Ascending aorta (tissue), 2 donors: ENCODE measurements at regions not wholly inside any gene's neighbourhood (a gene's known extent, or its start where the extent isn't known, plus 50 kb on each side); places are given as distances from the start of the nearest gene placed in this dataset.
"Not testable (repeated sequence)": the region's sequence is repeated elsewhere in the genome, so short reads cannot be mapped to it uniquely, and the experiment has no call there.

Source experiments
- DNase-seq, 2 donors: peaks; one replicate each; pipeline ENCODE4 v3.0.0-alpha.2; 2019; ENCODE audit warnings: low spot score in 2 of 2
- H3K27ac ChIP-seq, 2 donors: fragments of 200-600 bp; sonication (generic); one replicate each; pipeline ENCODE4 v1.5.1; 2016 to 2017; ENCODE audit warnings: mild to moderate bottlenecking in 1 of 2
- H3K27me3 ChIP-seq: fragments of 200-600 bp; sonication (generic); one replicate; pipeline ENCODE4 v1.5.1; 2017
- H3K36me3 ChIP-seq, 2 donors: fragments of 200-600 bp; sonication (generic); one replicate each; pipeline ENCODE4 v1.5.1; 2016
- H3K4me1 ChIP-seq, 2 donors: fragments of 200-600 bp; sonication (generic); one replicate each; pipeline ENCODE4 v1.5.1; 2016 to 2017; ENCODE audit warnings: mild to moderate bottlenecking in 1 of 2
- H3K4me3 ChIP-seq, 2 donors: fragments of 200-600 bp; sonication (generic); one replicate each; pipeline ENCODE4 v1.5.1; 2016 to 2017; ENCODE audit warnings: mild to moderate bottlenecking in 1 of 2
- H3K9me3 ChIP-seq, 2 donors: fragments of 200-600 bp; sonication (generic); one replicate each; pipeline ENCODE4 v1.5.1; 2016
- CTCF ChIP-seq, 3 experiments: fragments of 200-600 bp in 2 of 3; fragments of 450-650 bp in 1 of 3; sonication (generic) in 2 of 3; IDR thresholded peaks; one replicate each; pipeline ENCODE4 v1.5.1; 2016 to 2019; ENCODE audit warnings: antibody characterized with exemption in 3 of 3, mild to moderate bottlenecking in 1 of 3, moderate library complexity in 1 of 3
- intact Hi-C: fragments of 100-400 bp; cut with DNase I; formaldehyde crosslinking; loops from one replicate; pipeline ENCODE4 v1.15.1; 2023

GRCh38 chr4:66736606-66737005, 808.7 kb downstream of the CENPC start:
- Histone ChIP-seq H3K27me3 (no peaks in the 10 kb centered on the region), H3K36me3 (no peaks in the 10 kb centered on the region), H3K4me1 (no peaks in the 10 kb centered on the region), H3K4me3 (no peak overlapping the region), H3K27ac (no peak overlapping the region), H3K9me3 (no peaks in the 10 kb centered on the region)
- intact Hi-C loops, result no loop called here
- TF ChIP-seq CTCF (IDR thresholded peaks at IDR 0.05), result no peak
- DNase-seq, result no peak

GRCh38 chr4:66728280-66728679, 817.0 kb downstream of the CENPC start:
- intact Hi-C loops, result no loop called here
- TF ChIP-seq CTCF (IDR thresholded peaks at IDR 0.05), result no peak

GRCh38 chr4:66712301-66712921, 832.9 kb downstream of the CENPC start:
- H3K27me3 ChIP-seq, H3K9me3 ChIP-seq, H3K4me3 ChIP-seq, H3K36me3 ChIP-seq, H3K4me1 ChIP-seq, H3K27ac ChIP-seq, DNase-seq, intact Hi-C loops: not testable (repeated sequence)

More at GRCh38 chr4:66728280-66728679, 817.0 kb downstream of the CENPC start:
- no peak for DNase-seq
- no peak overlapping the region for H3K27ac ChIP-seq
- no peaks in the 10 kb centered on the region for H3K36me3 ChIP-seq
- H3K4me1 ChIP-seq, result no peaks in the 10 kb centered on the region
- no peaks in the 10 kb centered on the region for H3K27me3 ChIP-seq
- no peaks in the 10 kb centered on the region for H3K9me3 ChIP-seq
- H3K4me3 ChIP-seq, result no peak overlapping the region

DNA sequence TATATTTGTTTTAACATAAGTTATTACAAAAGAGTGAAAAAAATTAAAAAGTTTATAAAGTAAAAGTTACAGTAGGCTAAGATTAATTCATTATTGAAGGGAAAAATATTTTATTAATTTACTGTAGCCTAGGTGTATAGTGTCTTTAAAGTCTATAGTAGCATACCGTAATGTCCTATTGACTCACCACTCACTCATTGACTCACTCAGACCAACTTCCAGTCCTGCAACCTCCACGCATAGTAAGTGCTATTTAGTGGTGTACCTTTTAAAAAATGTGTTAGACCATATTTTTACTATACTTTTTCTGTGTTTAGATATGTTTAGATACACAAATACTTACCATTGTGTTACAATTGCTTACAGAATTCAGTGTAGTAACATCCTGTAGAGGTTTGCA, 841.1 kb downstream of the CENPC start:
- Histone ChIP-seq H3K27me3 (no peaks in the 10 kb centered on the region), H3K36me3 (no peaks in the 10 kb centered on the region), H3K4me1 (no peaks in the 10 kb centered on the region), H3K9me3 (no peaks in the 10 kb centered on the region), H3K27ac (no peak overlapping the region), H3K4me3 (no peak overlapping the region)
- DNase-seq, result no peak
- no peak for TF ChIP-seq CTCF (IDR thresholded peaks at IDR 0.05)
- intact Hi-C loops, result no loop called here

GRCh38 chr4:66694739-66695138, 850.6 kb downstream of the CENPC start:
- no peaks in the 10 kb centered on the region for H3K36me3 ChIP-seq
- no peaks in the 10 kb centered on the region for H3K4me1 ChIP-seq
- no peaks in the 10 kb centered on the region for H3K27me3 ChIP-seq
- H3K4me3 ChIP-seq, result no peak overlapping the region
- no peak overlapping the region for H3K27ac ChIP-seq
- intact Hi-C loops, result no loop called here
- DNase-seq, result no peak
- TF ChIP-seq CTCF (IDR thresholded peaks at IDR 0.05), result no peak
- no peaks in the 10 kb centered on the region for H3K9me3 ChIP-seq

- no peaks in the 10 kb centered on the region for H3K27me3 ChIP-seq
- intact Hi-C loops, result no loop called here
- no peaks in the 10 kb centered on the region for H3K4me1 ChIP-seq
- no peak for DNase-seq
- no peaks in the 10 kb centered on the region for H3K36me3 ChIP-seq
- no peaks in the 10 kb centered on the region for H3K9me3 ChIP-seq
- no peak overlapping the region for H3K4me3 ChIP-seq
- no peak for TF ChIP-seq CTCF (IDR thresholded peaks at IDR 0.05)
- H3K27ac ChIP-seq, result no peak overlapping the region
These were observed 851.6 kb downstream of the CENPC start for GRCh38 chr4:66693694-66694093.
